GM21528 (cell line): ENCODE measurements at regions not wholly inside any gene's neighbourhood (a gene's known extent, or its start where the extent isn't known, plus 50 kb on each side); places are given as distances from the start of the nearest gene placed in this dataset.
"Not testable (repeated sequence)": the region's sequence is repeated elsewhere in the genome, so short reads cannot be mapped to it uniquely, and the experiment has no call there.

ENCODE experiments used
- ATAC-seq: cut with Tn5 transposase; IDR thresholded peaks from one replicate; pipeline ENCODE4 v1.9.1; 2021; ENCODE audit warnings: mild to moderate bottlenecking, moderate library complexity; ENCODE audit not compliant: unreplicated experiment, low FRiP score

DNA sequence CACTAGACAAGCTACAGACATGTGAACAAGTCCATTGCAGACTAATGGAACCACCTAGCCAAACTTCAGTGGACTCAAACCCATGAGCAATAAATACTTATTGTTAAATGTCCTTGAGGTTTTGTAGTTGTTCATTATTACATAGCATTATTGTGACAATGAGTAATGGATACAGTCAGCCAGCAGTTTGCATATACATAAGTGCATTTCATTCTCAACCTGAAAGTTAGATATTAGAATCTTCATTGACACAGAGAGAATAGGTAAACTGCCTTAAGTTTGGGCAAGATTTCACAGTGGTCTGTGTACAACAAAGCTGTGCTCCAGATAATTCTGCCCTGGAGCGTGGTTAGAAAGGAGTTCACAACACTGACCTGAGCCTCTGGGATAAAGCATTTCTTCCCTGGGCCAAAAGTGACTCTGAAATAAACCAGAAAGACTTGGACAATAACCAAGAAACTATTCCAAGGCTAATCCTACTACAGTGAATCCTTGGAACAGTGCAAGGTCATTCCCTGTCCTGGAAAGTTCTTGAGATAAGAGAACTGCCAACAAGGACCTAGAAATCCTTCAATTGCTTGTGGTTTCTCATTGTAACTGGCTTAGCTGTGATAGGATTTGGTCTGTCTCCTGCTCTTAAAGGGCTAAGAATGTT lies 225.5 kb upstream of the STT3B start:
- ATAC-seq = no peak

DNA sequence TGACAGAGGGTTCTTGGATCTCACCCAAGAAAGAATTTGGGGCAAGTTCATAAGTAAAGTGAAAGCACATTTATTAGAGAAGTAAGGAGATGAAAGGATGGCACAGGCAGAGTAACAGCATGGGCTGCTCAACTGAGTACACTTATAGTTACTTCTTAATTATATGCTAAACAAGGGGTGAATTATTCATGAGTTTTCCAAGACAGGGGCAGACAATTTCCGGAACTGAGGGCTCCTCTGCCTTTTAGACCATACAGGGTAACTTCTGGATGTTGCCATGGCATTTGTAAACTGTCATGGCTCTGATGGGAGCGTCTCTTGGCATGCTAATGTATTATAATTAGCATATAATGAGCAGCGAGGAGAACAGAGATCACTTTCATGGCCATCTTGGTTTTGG lies 221.2 kb upstream of the STT3B start:
- no peak for ATAC-seq

DNA sequence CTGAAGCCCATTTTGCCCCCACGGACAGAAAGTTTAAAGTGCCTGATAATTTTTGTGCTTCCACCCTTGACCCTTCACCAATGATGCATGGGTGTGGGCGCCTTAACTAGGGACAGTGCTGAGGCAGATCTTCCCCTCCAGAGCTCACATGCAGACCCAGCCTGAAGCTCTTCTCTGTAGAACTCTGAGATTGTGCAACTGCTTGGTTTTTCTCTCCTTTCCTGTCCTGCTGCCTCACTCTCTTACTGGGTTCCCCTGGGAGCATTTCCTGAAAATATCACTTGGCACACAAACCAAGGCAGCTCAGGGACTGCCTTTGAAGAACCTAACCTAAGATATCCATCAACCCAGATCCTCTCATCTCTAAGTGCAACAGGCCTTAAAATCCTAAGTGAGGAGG lies 220.3 kb upstream of the STT3B start:
- ATAC-seq = no peak

DNA sequence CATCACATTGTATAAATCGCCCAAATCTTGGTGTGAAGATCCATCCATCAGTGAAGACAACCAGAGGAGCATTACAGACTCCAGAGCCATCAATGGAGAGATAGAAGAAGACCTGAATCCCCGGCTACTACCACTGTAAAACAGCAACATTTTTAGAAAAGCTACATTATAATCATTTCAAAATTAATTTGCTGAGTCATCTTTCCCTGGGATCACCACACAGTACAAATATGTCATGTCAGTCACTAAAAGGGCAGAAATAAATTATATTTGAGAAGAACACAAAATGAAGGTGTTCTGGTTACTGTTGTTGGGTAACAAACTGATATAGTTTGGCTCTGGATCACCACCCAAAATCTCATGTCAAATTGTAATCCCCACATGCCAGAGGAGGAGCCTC lies 218.5 kb upstream of the STT3B start:
- no peak for ATAC-seq

DNA sequence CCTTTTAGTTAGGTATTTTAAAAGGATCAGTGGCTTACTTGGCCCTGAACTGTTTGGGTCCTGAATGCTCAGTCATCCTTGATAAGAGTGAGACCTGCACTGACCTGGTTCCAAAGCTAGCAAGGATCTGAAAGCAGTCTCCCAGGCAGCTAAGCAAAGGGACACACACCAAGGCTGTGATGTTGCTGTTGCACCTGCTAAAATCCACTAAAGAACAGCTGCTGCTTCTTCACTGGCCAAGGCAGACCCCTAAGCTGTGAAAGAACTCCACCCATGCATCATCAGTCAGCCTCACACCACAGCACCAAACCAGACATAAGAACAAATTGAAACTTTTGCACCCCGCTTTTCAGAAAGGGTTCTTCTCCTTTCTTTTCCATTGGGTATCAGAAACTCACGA lies 213.4 kb upstream of the STT3B start:
- ATAC-seq = no peak

DNA sequence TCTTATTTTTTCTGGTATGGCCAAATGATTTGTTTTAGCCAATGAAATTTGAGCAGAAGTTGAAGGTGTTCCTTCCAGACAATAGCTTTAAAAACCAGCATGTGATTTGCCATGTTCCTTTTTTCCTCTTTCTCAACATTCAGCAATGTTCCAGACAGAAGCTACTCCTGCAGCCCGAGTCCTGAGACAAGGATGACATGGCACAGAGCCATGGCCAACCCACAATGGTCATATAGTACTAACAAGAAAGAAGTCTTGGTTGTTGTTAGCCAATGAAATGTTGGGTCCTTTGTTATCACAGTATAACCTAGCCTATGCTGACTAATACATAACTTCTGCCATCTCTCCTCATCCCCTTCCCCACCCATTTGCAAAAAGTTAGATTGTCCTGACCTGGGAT lies 211.1 kb upstream of the STT3B start:
- no peak for ATAC-seq

DNA sequence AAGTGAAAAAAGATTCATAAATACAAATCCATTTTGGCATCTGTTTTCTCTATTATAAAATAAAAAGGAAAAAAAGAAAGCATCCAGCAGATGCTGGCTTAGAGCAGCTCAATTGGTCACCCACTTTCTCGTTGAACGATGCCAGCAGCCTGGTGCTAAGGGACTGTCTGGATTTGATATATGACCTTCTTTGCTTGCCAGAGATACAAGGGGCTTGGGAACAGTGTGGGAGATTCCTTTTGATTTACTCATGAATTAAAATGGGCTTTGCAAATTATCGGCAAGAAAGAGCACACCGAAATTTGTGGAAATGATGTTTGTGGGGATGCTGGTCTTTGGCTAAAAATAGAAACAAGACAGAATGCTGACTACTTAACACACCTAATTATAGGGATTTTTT lies 210.3 kb upstream of the STT3B start:
- no peak for ATAC-seq

DNA sequence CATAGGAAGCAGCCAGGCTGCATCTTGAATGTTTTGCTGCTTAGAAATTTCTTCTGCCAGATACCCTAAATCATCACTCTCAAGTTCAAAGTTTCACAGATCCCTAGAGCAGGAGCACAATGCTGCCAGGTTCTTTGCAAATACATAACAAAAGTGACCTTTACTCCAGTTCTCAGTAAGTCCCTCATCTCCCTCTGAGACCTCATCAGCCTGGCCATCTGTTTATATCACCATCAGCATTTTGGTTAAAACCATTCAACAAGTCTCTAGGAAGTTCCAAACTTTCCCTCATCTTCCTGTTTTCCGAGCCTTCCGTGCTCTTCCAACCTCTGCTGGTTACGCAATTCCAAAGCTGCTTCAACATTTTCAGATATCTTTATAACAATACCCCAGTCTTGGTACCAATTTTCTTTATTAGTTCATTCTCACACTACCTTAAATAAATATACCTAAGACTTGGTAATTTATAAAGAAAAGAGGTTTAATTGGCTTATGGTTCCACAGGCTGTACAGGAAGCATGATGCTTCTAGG lies 204.8 kb upstream of the STT3B start:
- ATAC-seq = not testable (repeated sequence)

DNA sequence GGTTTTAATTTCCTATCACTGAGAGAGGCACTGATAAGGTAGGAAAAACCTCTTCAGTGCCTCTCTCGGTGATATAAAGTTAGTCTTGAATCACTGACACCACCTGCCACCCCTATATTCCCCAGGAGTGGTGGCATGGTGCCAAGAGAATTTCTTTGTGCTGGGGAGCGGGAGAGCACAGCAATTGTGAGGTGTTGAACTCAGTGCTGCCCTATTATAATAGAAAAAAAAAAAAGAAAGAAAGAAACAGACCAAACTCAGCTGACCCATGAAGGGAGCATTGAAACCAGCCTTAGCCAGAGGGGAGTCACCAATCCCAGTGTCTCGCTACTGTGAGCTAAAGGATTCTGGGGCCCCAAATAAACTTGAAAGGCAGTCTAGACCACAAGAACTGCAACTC lies 201.4 kb upstream of the STT3B start:
- ATAC-seq = no peak

DNA sequence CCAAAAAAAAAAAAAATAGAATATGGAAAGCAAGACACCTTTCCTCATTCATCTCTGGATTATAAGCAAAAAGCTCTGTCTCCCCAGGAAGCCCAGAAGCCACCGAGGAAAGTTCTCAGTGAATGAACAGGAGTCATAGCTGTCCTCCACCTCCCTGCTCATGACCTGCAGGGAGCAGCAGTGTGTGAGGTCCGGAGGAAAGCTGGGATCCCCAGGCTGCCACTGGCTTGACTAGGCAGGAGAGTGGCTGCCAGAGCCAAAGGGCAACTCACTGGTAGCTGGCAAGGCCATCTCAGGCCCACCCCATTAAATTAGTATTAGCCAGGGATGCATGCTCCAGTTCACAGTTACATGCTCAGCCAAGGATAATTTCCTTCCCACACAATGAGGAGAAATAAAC lies 191.6 kb upstream of the STT3B start:
- no peak for ATAC-seq

DNA sequence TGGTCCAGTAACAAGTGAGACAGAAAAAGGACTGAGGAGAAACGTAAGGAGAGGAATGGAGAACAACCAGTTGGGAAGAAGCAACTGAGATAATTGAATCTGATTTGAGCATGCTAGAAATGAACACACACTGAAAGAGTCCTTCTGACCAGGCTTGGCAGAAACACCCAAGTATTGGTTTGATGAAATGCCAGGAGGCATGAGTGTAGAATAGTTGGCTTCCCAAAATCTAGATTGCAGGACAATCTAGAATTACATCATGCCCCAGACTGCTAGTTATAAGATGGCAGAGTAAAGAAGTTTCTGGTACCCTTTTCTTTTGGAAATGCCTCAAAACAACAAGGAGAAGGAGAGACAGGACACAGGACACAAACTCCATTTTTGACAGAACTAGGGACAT lies 189.7 kb upstream of the STT3B start:
- ATAC-seq = no peak

DNA sequence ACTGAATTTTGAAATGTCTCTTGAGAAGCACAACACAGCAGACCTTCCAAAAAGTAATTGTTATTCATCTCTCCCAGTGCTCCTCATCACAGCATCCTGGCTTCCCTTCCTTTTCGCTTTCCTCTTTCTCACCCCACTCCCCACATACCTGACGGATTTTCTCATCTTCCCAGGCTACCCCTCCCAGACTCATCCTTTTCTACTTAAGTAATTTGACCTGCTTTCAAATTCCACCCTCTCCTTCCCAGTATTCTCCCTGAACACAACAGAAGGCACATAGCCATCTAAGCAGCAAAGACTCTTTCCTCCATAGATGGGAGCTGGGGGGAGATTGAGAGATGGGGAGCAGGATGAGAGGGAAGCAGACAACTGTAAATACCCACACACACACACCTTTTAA lies 187.1 kb upstream of the STT3B start:
- no peak for ATAC-seq

DNA sequence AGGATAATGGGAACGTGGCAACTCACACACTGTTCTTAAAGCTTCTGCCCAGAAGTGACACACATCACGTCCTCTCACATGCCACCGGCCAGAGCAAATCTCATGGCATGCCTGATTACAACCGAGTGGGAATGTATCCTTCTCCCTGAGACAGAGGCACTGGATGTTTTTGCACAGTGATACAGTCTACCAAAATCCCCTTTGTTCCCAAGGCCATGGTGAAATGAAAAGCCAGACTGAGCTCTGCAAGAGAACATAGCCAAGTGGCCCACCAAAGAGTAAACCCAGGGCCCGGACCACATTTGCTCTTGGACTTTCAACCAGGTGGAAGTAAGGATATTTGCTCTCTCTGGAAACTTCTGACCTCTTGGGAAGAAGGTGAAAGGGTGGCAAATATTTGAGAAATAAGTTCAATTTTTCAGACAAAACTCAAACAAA lies 186.2 kb upstream of the STT3B start:
- no peak for ATAC-seq

DNA sequence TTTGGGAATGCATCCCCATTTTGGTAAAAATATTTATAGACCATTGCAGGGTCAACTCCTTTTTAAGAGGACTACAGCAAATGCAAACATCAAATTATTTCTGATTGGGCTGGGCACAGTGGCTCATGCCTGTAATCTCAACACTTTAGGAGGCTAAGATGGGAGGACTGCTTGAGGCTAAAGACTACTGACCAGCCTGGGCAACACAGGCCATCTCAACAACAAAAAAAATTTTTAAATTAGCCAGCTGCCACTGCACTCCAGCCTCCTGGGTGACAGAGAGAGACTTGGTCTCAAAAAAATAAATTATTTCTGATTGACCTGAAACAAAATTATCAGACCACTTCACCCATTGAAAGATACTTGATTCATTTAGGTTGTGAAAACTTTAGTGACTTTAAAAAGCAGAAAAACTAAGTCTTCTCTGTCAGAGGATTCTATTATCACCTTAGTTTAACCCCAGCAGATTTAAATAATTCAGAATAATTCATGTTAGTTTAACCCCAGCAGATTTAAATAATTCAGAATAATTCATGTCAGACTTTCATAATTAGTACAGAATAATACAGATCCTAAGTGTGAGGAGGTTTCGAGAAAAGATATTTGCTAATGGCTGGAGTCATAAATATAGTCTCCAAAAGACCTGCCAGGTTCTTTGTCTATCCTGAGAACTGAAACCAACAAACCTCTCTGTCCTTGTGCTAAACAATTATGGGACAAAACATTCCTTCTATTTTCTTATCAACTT lies 183.6 kb upstream of the STT3B start:
- no peak for ATAC-seq

DNA sequence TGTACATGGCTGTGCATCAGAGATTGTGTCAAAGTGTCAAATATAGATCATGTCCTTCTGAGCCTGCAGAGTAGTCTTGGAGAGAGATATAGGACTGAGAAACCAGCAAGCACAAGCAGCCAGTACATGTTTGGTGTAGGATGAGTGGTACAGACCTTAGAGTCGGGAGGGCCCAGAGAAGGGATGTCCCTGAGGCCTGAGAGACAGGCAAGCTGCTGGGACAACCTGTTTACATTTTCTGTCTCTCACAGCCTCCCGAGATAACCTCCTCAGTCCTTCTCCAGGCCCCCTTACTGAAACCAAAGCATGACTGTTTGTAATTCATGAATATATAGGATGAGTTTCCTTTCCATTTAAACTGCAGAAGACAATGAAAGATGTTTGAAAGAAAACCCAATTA lies 182.4 kb upstream of the STT3B start:
- ATAC-seq = no peak

DNA sequence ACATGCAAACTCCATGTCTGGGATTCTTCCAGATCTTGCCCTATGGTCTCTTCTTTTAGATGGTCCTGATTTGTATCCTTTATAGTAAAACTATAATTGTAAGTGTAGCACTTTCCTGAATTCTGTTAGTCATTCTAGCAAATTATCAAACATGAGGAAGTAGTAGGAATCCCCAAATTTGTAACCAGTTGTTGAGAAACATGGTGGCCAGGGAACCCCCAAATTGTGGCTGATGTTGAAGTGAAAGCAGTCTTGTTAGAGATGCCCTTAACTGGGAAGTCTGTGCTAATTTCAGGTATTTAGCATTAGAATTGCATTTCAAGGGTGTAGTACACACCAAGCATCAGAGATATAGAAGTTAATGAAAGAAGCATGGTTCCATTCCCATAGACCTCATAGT lies 180.4 kb upstream of the STT3B start:
- no peak for ATAC-seq

DNA sequence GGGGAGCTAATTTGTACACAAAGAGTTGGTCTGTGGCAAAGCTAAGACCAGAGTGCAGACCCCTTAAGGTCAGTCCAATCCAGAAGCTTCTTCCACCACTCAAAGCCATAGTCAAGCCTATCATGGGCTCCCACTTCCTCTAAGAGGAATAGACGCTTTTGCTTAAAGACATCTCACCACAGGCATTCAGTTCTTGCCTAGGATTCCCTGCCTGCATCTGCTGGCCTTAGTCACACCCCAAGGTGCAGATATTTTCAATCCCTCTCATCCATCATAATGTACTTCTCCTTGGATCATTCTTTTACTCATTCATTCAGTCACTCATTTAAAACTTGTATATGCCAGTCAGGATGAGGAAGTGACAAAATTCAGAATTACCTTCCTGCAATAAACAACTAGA lies 179.6 kb upstream of the STT3B start:
- ATAC-seq = no peak

DNA sequence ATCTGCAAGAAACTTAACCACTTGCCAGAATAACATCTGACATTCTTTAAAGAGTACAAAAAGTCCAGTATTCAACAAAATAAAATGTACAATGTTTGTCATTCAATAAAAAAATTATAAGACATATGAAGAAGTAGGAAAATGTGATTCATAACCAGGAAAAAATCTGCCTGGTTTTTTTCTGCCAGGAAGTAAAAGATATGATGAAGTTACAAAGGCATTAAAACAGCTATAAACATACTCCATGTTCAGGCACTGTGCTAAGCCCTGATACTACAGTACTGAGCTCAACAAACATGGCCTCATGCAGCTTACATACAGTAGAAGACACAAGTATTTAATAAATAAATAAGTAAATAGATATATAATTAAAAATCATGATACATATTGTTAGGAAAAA lies 178.4 kb upstream of the STT3B start:
- no peak for ATAC-seq

DNA sequence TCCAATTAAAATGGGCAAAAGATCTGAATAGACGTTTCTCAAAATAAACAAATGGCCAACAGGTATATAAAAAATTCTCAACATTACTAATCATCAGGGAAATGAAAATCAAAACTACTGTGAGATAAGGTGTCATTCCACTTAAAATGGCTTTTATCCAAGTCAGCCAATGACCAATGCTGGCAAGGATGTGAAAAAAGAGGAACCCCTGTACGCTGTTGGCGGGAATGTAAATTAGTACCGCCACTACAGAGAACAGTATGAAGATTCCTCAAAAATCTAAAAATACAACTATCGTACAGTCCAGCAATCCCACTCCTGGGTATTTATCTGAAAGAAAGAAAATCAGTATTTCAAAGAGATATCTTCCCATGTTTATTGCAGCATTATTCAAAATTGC lies 176.9 kb upstream of the STT3B start:
- ATAC-seq = no peak

DNA sequence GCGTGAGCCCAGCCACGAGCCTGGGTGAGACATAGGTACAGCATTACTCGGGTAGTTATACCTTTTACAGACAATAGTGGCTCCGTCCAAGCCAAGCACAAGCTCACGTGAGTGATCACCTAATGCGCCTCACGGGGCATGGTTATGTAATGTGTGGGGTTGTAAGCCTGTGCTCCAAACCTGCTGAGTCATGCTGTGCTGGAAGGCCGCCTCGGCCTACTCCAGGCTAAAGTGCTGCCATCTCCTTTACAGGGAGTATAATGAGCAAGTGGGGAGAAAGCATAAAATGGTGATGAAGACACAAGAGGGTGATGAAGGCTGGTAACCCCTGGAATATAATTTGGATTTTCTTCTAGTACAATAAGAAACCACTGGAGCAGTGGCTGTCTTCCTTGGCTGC lies 175.8 kb upstream of the STT3B start:
- ATAC-seq = no peak

DNA sequence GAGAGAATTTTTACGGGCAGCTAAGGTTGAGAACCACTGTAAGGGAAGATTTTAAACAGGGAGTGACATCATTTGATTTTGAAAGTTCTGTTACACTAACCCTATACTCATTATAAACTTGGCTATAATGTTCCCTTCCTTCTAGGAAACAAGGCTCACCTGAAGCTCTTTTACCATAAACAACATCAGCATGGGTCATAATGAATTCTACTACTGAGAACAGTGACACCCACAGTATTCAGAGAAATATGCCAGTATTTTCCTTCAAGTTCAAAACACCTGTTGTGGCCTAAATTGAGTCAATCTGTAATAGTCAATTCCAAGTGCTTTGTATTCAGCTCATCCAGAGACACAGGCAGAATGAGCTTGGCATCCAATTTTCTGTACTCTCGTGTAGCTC lies 175.3 kb upstream of the STT3B start:
- no peak for ATAC-seq

DNA sequence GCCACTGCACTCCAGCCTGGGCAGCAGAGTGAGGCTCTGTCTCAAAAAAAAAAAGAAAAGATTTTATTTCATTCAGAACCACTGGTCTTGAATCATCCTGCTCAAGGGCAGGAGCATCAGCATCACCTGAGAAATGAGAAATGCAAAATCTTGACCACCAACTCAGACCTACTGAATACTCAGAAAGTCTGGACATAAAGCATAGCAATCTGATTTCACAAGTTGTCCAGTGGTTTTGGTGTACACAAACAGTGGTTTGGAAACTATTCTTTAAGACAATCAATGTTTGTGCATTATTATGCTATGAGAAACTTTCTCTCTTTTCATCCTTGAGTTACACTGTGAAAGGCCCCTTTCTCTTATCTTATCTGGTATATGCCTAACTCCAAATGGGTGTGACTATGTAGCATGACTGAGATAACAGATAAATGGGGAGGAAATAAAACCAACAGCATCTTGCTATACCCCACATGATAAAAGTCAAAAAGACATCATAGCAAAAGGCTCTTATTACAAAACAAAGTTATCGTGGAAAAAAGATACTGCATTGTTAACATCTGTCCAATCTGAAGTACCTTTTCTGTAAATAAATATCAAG lies 174.2 kb upstream of the STT3B start:
- ATAC-seq = no peak
